ENCODE measurements at regions not wholly inside any gene's neighbourhood (a gene's known extent, or its start where the extent isn't known, plus 50 kb on each side); places are given as distances from the start of the nearest gene placed in this dataset.

DNA sequence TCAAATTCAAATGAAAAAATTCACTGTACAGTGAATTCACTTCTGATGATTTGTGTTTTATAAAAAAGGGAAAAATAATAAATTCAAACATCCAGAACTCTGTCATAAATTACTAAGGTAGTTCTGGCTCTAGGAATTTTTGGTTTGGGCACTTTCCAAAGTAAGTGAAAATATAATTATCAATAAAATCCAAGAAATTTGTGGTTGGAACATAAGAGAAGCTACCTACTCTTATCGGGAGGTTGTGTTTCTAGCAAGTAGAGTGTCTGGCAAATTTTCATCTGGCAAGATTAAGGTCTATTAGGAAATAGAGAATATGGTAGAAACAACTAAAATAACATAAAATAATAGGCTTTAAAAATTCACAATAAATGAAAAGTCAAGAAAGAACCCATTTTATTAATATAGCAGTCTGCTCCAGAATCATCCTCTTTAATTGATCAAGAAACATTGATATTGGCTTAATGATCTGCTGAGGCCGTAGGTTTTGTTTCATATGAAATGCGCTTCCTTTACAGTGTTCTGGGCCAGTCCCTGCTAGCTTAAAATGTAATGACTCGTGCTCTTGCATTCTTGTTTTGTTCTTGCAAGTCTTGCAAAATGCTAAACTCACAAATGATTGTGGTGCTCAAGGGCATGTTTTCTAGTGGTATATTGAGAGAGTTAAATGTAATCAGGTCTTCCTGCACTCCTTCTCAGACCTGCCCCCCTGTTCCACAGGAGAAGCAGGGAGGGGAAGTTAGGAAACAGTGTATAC lies 331.4 kb downstream of the RAPGEF2 start:
- ATAC-seq: no peak
- intact Hi-C loops (cut with DNase I, micrococcal nuclease): no loop called here
- no peak for DNase-seq
- Histone ChIP-seq H3K4me1 (ENCODE audit: low read depth) (no peaks in the 10 kb centered on the region), H3K4me3 (no peak overlapping the region), H3K9me3 (no peaks in the 10 kb centered on the region), H3K36me3 (ENCODE audit: low read depth) (no peaks in the 10 kb centered on the region)
- TF ChIP-seq, protein P1, sequence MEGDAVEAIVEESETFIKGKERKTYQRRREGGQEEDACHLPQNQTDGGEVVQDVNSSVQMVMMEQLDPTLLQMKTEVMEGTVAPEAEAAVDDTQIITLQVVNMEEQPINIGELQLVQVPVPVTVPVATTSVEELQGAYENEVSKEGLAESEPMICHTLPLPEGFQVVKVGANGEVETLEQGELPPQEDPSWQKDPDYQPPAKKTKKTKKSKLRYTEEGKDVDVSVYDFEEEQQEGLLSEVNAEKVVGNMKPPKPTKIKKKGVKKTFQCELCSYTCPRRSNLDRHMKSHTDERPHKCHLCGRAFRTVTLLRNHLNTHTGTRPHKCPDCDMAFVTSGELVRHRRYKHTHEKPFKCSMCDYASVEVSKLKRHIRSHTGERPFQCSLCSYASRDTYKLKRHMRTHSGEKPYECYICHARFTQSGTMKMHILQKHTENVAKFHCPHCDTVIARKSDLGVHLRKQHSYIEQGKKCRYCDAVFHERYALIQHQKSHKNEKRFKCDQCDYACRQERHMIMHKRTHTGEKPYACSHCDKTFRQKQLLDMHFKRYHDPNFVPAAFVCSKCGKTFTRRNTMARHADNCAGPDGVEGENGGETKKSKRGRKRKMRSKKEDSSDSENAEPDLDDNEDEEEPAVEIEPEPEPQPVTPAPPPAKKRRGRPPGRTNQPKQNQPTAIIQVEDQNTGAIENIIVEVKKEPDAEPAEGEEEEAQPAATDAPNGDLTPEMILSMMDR (IDR thresholded peaks at IDR 0.05): no peak

DNA sequence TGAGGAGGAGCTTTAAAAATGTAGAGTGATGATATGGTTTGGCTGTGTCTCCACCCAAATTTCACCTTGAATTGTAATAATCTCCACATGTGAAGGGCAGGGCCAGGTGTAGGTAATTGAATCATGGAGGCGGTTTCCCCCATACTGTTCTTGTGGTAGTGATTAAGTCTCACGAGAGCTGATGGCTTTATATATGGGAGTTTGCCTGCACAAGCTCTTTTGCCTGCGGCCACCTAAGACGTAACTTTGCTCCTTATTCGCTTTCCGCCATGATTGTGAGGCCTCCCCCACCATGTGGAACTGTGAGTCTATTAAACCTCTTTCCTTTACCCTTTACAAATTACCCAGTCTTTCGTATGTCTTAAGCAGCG lies 332.0 kb downstream of the RAPGEF2 start:
- Histone ChIP-seq H3K4me3 (no peak overlapping the region), H3K36me3 (ENCODE audit: low read depth) (no peaks in the 10 kb centered on the region), H3K4me1 (ENCODE audit: low read depth) (no peaks in the 10 kb centered on the region), H3K9me3 (no peaks in the 10 kb centered on the region)
- TF ChIP-seq, protein P1 (IDR thresholded peaks at IDR 0.05): no peak
- DNase-seq (no peak), ATAC-seq (no peak)
- intact Hi-C loops (cut with DNase I, micrococcal nuclease): no loop called here

DNA sequence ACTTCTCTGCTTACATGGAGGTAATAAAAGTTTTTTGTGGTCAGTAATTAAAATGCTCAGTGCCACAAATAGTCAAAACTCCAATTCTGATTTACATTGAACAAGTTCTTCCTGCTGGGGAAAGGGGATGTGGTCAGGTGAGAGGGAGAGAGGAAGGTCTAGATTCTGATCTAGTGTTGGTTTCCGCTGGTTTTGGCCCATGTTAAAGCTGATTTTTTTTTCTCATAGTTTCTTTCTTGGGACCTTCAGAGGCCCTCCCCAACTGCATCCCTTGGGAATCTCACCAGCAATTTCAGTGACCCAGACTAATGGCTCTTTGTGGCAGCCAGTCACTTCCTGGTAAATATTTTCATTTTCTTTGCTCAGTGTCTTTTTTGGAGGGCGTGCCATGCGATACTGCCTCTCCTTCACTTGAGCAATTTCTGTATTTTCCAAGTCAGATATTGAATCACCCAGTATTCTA lies 332.7 kb downstream of the RAPGEF2 start:
- no peaks in the 10 kb centered on the region for H3K9me3 ChIP-seq
- TF ChIP-seq, protein P1 (IDR thresholded peaks at IDR 0.05): no peak

DNA sequence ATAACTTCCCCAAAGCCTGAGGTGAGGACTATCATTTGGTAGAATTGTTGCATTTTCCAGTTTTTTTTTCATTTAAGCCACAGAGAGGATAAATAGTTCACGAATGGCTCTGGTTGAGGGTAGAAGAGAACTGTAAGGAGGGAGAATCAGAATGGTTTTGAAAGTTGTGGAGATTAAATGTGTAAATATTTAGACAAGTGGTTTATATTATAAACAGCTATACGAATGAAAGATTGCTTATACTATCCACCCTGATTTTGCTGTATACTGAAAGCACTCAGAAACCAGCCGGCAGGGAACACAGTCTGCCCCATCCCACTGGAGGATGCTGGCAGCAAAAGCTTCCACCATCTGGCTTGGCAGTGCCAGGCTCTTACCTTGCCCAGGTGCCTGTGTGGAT lies 341.1 kb downstream of the RAPGEF2 start:
- no peak overlapping the region for H3K4me3 ChIP-seq
- H3K9me3 ChIP-seq: no peaks in the 10 kb centered on the region
- ATAC-seq (no peak), DNase-seq (no peak)
- no peaks in the 10 kb centered on the region for H3K4me1 ChIP-seq (ENCODE audit: low read depth)
- intact Hi-C loops (cut with DNase I, micrococcal nuclease): no loop called here
- TF ChIP-seq, protein P1 (IDR thresholded peaks at IDR 0.05): no peak
- no peaks in the 10 kb centered on the region for H3K36me3 ChIP-seq (ENCODE audit: low read depth)

More for the DNA sequence above, 332.7 kb downstream of the RAPGEF2 start:
- ATAC-seq (no peak), DNase-seq (no peak)
- no peak overlapping the region for H3K4me3 ChIP-seq
- H3K36me3 ChIP-seq (ENCODE audit: low read depth): no peaks in the 10 kb centered on the region
- intact Hi-C loops (cut with DNase I, micrococcal nuclease): no loop called here
- H3K4me1 ChIP-seq (ENCODE audit: low read depth): no peaks in the 10 kb centered on the region

DNA sequence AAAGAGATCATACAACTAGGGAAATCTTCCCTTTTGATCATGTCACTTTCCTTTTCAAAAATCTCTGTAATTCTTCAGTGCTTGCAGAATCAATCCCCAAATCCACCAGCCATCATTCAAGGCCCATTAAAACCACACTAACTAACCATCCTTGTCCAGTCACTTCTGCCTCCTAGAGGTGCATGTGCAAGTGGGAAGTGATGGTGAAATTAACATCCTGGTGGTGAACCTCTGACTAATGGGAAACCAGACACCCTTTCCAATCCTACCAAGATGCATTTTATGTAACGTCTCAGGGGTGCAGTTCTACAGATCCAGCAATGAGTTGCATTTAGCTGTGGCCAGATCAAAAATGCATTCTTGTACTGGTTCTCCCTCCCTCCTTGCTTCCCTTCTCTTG lies 341.8 kb downstream of the RAPGEF2 start:
- ATAC-seq (no peak), DNase-seq (no peak)
- H3K9me3 ChIP-seq: no peaks in the 10 kb centered on the region
- H3K4me1 ChIP-seq (ENCODE audit: low read depth): no peaks in the 10 kb centered on the region
- TF ChIP-seq, protein P1 (IDR thresholded peaks at IDR 0.05): no peak
- intact Hi-C loops (cut with DNase I, micrococcal nuclease): no loop called here
- no peak overlapping the region for H3K4me3 ChIP-seq
- no peaks in the 10 kb centered on the region for H3K36me3 ChIP-seq (ENCODE audit: low read depth)

Measured in mucosa of descending colon (tissue), 3 donors.